H1 (cell line): ENCODE measurements at regions not wholly inside any gene's neighbourhood (a gene's known extent, or its start where the extent isn't known, plus 50 kb on each side); places are given as distances from the start of the nearest gene placed in this dataset.
A peak's percentile ranks its signal among the peaks of the same experiment; 100 is the strongest.

Source experiments
- CTCF ChIA-PET: fragments of 300-600 bp; sonication (Branson Sonifier 250); formaldehyde crosslinking; loops from one replicate; lab custom pipeline; 2021; ENCODE audit not compliant: partially characterized antibody; lab: Charles Lee
- POLR2A ChIA-PET: fragments of 300-600 bp; sonication (Branson Sonifier 250); formaldehyde crosslinking; loops from one replicate; lab custom pipeline; 2021; ENCODE audit warnings: inconsistent platforms; ENCODE audit not compliant: partially characterized antibody; lab: Charles Lee
- DNase-seq, 2 experiments: peaks; one replicate each; pipeline versions ENCODE4 v3.0.0 to v3.0.0-alpha.2; 2010 to 2022; ENCODE audit warnings: low spot score in 2 of 2, low read depth in 1 of 2, mixed read lengths in 1 of 2
- FAIRE-seq: peaks from 2 replicates; lab custom pipeline; 2011; peaks lifted over from hg19 to GRCh38; lab: Jason Lieb, UNC
- H2AFZ ChIP-seq: 2 replicates; pipeline ENCODE4 v1.8.1; 2012; ENCODE audit warnings: low read length, inconsistent platforms
- H2AK5ac ChIP-seq: 2 replicates; pipeline ENCODE4 v1.6.1; 2013; ENCODE audit warnings: low read depth, low read length
- H2BK120ac ChIP-seq: replicated peaks from 2 replicates; pipeline ENCODE3; 2013; ENCODE audit warnings: low read depth, low read length, inconsistent platforms
- H2BK12ac ChIP-seq: 2 replicates; pipeline ENCODE4 v1.6.1; 2013; ENCODE audit warnings: low read depth, low read length
- H2BK15ac ChIP-seq: 2 replicates; pipeline ENCODE4 v1.6.1; 2013; ENCODE audit warnings: low read length
- H2BK20ac ChIP-seq: 2 replicates; pipeline ENCODE4 v1.6.1; 2013; ENCODE audit warnings: low read length
- H2BK5ac ChIP-seq: 2 replicates; pipeline ENCODE4 v1.6.1; 2013; ENCODE audit warnings: low read depth, low read length
- H3K14ac ChIP-seq: 2 replicates; pipeline ENCODE4 v1.6.1; 2013; ENCODE audit warnings: inconsistent platforms; ENCODE audit not compliant: insufficient read length
- H3K18ac ChIP-seq: 2 replicates; pipeline ENCODE4 v1.6.1; 2013; ENCODE audit warnings: low read length; ENCODE audit errors: extremely low read depth
- H3K23ac ChIP-seq: 2 replicates; pipeline ENCODE4 v1.6.1; 2013; ENCODE audit warnings: inconsistent platforms; ENCODE audit not compliant: insufficient read length
- H3K23me2 ChIP-seq: 2 replicates; pipeline ENCODE4 v1.6.1; 2013; ENCODE audit warnings: low read depth, low read length
- H3K27ac ChIP-seq: 2 replicates; pipeline ENCODE4 v1.6.1; 2011; ENCODE audit warnings: low read depth, low read length, inconsistent platforms
- H3K27me3 ChIP-seq, 4 experiments: replicated peaks in 1 of 4; 1 replicate in 1 of 4; 2 replicates in 3 of 4; pipeline versions ENCODE4 v1.6.1 to v1.8.1; 2011 to 2013; ENCODE audit warnings: low read length in 3 of 4, mild to moderate bottlenecking in 3 of 4, inconsistent platforms in 2 of 4, mixed read lengths in 2 of 4, moderate library complexity in 1 of 4; ENCODE audit not compliant: control insufficient read depth in 3 of 4, insufficient read depth in 3 of 4; ENCODE audit errors: extremely low read depth in 1 of 4
- H3K36me3 ChIP-seq, 4 experiments: 2 replicates each; pipeline versions ENCODE4 v1.6.1 to v1.8.1; 2011 to 2013; ENCODE audit warnings: mild to moderate bottlenecking in 4 of 4, low read length in 3 of 4, moderate library complexity in 2 of 4, control low read depth in 1 of 4, inconsistent platforms in 1 of 4; ENCODE audit not compliant: insufficient read depth in 4 of 4, control insufficient read depth in 2 of 4
- H3K4ac ChIP-seq: replicated peaks from 2 replicates; pipeline ENCODE3; 2013; ENCODE audit warnings: low read length, low read depth, mixed read lengths, inconsistent platforms; ENCODE audit not compliant: insufficient read length
- H3K4me1 ChIP-seq, 4 experiments: replicated peaks in 1 of 4; 1 replicate in 1 of 4; 2 replicates in 3 of 4; pipeline versions ENCODE4 v1.6.1 to v1.8.1; 2011 to 2013; ENCODE audit warnings: low read length in 3 of 4, inconsistent platforms in 2 of 4, mixed read lengths in 1 of 4; ENCODE audit not compliant: insufficient read depth in 4 of 4, control insufficient read depth in 3 of 4
- H3K4me2 ChIP-seq, 2 experiments: 2 replicates each; pipeline versions ENCODE4 v1.6.1 to v1.8.1; 2011 to 2013; ENCODE audit warnings: low read depth in 2 of 2, low read length in 2 of 2, control low read depth in 1 of 2, inconsistent platforms in 1 of 2, mild to moderate bottlenecking in 1 of 2; ENCODE audit not compliant: insufficient read depth in 1 of 2
- H3K4me3 ChIP-seq, 4 experiments: fragments of 200-600, 300-600 bp in 1 of 4; sonication (generic), shearing (Covaris generic), sonication (Bioruptor Twin) in 1 of 4; 2 replicates each; pipeline versions ENCODE4 v1.5.1 to v1.8.1; 2011 to 2016; ENCODE audit warnings: low read length in 4 of 4, low read depth in 3 of 4, control low read depth in 2 of 4, inconsistent platforms in 2 of 4, mild to moderate bottlenecking in 2 of 4, mixed read lengths in 1 of 4, moderate library complexity in 1 of 4; ENCODE audit not compliant: insufficient read depth in 2 of 4; ENCODE audit errors: extremely low read depth in 1 of 4
- H3K56ac ChIP-seq: replicated peaks from 2 replicates; pipeline ENCODE3; 2013; ENCODE audit warnings: low read depth, mild to moderate bottlenecking, mixed read lengths, low read length, inconsistent platforms; ENCODE audit not compliant: insufficient read length
- H3K79me1 ChIP-seq: 2 replicates; pipeline ENCODE4 v1.6.1; 2013; ENCODE audit warnings: low read depth, low read length, control low read depth
- H3K79me2 ChIP-seq, 2 experiments: 2 replicates each; pipeline versions ENCODE4 v1.6.1 to v1.8.1; 2012 to 2013; ENCODE audit warnings: low read length in 2 of 2, mild to moderate bottlenecking in 2 of 2, inconsistent platforms in 1 of 2; ENCODE audit not compliant: insufficient read depth in 2 of 2, control insufficient read depth in 1 of 2
- H3K9ac ChIP-seq, 4 experiments: replicated peaks in 1 of 4; 1 replicate in 1 of 4; 2 replicates in 3 of 4; pipeline versions ENCODE4 v1.6.1 to v1.8.1; 2011 to 2013; ENCODE audit warnings: low read depth in 3 of 4, low read length in 3 of 4, control low read depth in 2 of 4, mild to moderate bottlenecking in 2 of 4, moderate library complexity in 2 of 4, inconsistent platforms in 1 of 4; ENCODE audit errors: extremely low read depth in 1 of 4
- H3K9me3 ChIP-seq, 2 experiments: 2 replicates each; pipeline versions ENCODE4 v1.6.1 to v1.8.1; 2012 to 2013; ENCODE audit warnings: mild to moderate bottlenecking in 2 of 2, moderate library complexity in 2 of 2, control low read depth in 1 of 2, inconsistent platforms in 1 of 2, low read depth in 1 of 2, low read length in 1 of 2, mixed read lengths in 1 of 2; ENCODE audit not compliant: insufficient read depth in 2 of 2
- H4K20me1 ChIP-seq, 2 experiments: replicated peaks in 1 of 2; 2 replicates each; pipeline versions ENCODE3 to v1.8.1; 2011 to 2013; ENCODE audit warnings: inconsistent platforms in 2 of 2, low read length in 2 of 2, mild to moderate bottlenecking in 1 of 2; ENCODE audit not compliant: insufficient read depth in 2 of 2, control insufficient read depth in 1 of 2
- H4K5ac ChIP-seq: 2 replicates; pipeline ENCODE4 v1.6.1; 2013; ENCODE audit warnings: low read length, low read depth, mixed read lengths, inconsistent platforms; ENCODE audit not compliant: insufficient read length
- H4K8ac ChIP-seq: 2 replicates; pipeline ENCODE4 v1.8.0; 2013; ENCODE audit warnings: mild to moderate bottlenecking, moderate library complexity, low read length, inconsistent platforms; ENCODE audit not compliant: insufficient read depth; ENCODE audit errors: extremely low read depth
- H4K91ac ChIP-seq: replicated peaks from 2 replicates; pipeline ENCODE3; 2013; ENCODE audit warnings: low read length, mixed read lengths, inconsistent platforms; ENCODE audit not compliant: insufficient read length
- SP2 ChIP-seq: IDR thresholded peaks from 2 replicates; pipeline ENCODE4 v1.6.1; 2012; ENCODE audit warnings: mild to moderate bottlenecking, low read length, inconsistent platforms
- WGBS, 2 experiments: shearing (Covaris generic) in 1 of 2; methylation state at CpG; one replicate each; pipeline versions ENCODE4 v1.1.6 to v1.1.7; 2013 to 2015; ENCODE audit warnings: low lambda C conversion rate in 2 of 2, mixed read lengths in 2 of 2, inconsistent platforms in 1 of 2, low coverage in 1 of 2, missing lambda C conversion rate in 1 of 2; ENCODE audit not compliant: insufficient replicate concordance in 2 of 2, insufficient coverage in 1 of 2, insufficient read length in 1 of 2; ENCODE audit errors: extremely low coverage in 1 of 2, missing lambda C conversion rate in 1 of 2; 5-methylcytosine and 5-hydroxymethylcytosine counted together

- Histone ChIP-seq H2BK120ac (no peak overlapping the region), H2AFZ (no peak overlapping the region), H2BK15ac (no peak overlapping the region), H3K23ac (no peak overlapping the region), H3K27me3 (no peaks in the 10 kb centered on the region), H3K4me3 (no peak overlapping the region), H3K9ac (no peak overlapping the region), H3K79me1 (no peaks in the 10 kb centered on the region), H2AK5ac (no peak overlapping the region), H3K4ac (no peak overlapping the region), H3K79me2 (no peaks in the 10 kb centered on the region), H3K23me2 (no peaks in the 10 kb centered on the region), H3K14ac (no peak overlapping the region), H4K5ac (no peak overlapping the region), H2BK5ac (no peak overlapping the region), H3K9me3 (no peaks in the 10 kb centered on the region; a peak in 1 of 4 replicates), H3K4me1 (peaks cover 5 to 13% (median 7%) of the 10 kb centered on the region in 4 experiments; a peak in 6 of 7 replicates), H3K18ac (no peak overlapping the region), H2BK12ac (no peak overlapping the region), H3K36me3 (no peaks in the 10 kb centered on the region), H3K56ac (no peak overlapping the region), H2BK20ac (peak overlapping the region; percentile 43; the same call in 1 of the 2 replicates), H4K91ac (no peak overlapping the region), H3K4me2 (no peak overlapping the region), H3K27ac (no peak overlapping the region), H4K8ac (no peak overlapping the region), H4K20me1 (no peaks in the 10 kb centered on the region)
- 88% methylated on average over 4 of the region's 4 CpGs; no CpG with 5 or more reads in 1 of the 2 experiments for WGBS, 2 experiments
- CTCF ChIA-PET = interaction anchor here (0.6 to 9.8 kb wide), 7 partner anchors 18 to 1031 kb away, joined by 3 to 132 read pairs (median 5); no protein-coding TSS in a partner anchor
- DNase-seq = no peak
- POLR2A ChIA-PET = no interaction called here
- no peak for FAIRE-seq
- no peak for TF ChIP-seq SP2
Observed at GRCh38 chr10:117427356-117427755, 52.1 kb upstream of the PDZD8 start.
